ENCODE measurements at regions not wholly inside any gene's neighbourhood (a gene's known extent, or its start where the extent isn't known, plus 50 kb on each side); places are given as distances from the start of the nearest gene placed in this dataset.
"Not testable (repeated sequence)": the region's sequence is repeated elsewhere in the genome, so short reads cannot be mapped to it uniquely, and the experiment has no call there.

GRCh38 chr9:42534984-42535325 lies 351.5 kb downstream of the SPATA31A6 start:
- not testable (repeated sequence) for TF ChIP-seq CREB1 (IDR thresholded peaks at IDR 0.05; ENCODE audit: low read depth); MAX (IDR thresholded peaks at IDR 0.05); YY1 (IDR thresholded peaks at IDR 0.05; ENCODE audit: low read depth)
